HG03378 (cell line): ENCODE measurements at regions not wholly inside any gene's neighbourhood (a gene's known extent, or its start where the extent isn't known, plus 50 kb on each side); places are given as distances from the start of the nearest gene placed in this dataset.
"Not testable (repeated sequence)": the region's sequence is repeated elsewhere in the genome, so short reads cannot be mapped to it uniquely, and the experiment has no call there.

Experiments used
- ATAC-seq: cut with Tn5 transposase; IDR thresholded peaks from one replicate; pipeline ENCODE4 v1.9.1; 2021; ENCODE audit warnings: mild to moderate bottlenecking, moderate library complexity; ENCODE audit not compliant: unreplicated experiment

DNA sequence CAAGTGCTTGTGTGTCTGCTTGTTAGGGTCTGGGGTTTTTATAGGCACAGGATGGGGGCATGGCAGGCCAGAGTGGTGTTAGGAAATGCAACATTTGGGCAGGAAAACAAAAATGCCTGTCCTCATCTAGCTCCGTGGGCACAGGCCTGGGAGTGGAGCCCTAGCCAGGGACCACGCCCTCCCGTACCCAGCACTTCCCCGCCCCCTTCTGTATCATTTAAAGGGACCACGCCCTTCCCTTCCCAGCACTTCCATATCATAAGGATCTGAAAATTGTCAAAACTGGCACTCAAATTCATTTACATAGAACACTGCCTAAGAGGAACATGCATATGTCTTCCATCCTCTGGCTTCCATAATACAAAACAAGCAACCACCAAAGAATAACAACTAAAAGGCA, 185.8 kb downstream of the B3GLCT start:
- no peak for ATAC-seq

DNA sequence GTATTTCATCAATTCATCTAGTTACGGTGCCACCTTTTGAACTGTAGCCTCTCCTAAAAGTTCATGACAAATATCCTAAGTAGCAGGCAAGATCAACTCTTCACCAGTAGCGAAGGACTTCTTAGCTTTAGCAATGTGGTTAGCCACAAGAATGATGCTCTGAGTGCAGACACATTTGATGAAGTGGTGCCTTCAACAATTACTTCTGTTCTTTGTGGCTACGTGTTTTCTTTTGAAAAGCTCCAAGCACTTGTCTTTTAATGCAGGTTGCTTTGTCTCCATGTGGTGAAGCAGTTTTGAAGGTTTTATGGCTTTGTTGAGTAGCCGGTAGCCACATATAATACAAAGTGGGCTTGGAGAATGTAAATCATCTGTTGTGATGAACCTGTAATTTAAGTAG, 194.7 kb downstream of the B3GLCT start:
- ATAC-seq: no peak

DNA sequence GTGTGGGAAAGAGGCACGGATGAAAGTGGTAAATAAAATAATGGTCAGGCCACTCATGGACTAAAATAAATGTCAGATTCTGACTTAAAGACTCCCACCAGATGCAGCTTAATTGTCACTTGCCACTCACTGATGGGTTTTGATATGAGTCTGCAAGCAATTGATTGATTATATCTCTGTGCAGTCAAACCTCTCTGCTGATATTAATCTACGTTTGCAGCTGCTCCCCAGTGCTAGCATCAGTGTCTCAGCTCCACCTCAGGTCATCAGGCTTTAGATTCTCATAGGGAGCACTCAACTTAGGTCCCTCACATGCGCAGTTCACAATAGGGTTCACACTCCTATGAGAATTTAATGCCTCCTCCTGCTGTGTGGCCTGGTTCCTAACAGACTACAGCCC, 195.3 kb downstream of the B3GLCT start:
- no peak for ATAC-seq

GRCh38 chr13:31399690-31400089, 199.9 kb downstream of the B3GLCT start:
- no peak for ATAC-seq

DNA sequence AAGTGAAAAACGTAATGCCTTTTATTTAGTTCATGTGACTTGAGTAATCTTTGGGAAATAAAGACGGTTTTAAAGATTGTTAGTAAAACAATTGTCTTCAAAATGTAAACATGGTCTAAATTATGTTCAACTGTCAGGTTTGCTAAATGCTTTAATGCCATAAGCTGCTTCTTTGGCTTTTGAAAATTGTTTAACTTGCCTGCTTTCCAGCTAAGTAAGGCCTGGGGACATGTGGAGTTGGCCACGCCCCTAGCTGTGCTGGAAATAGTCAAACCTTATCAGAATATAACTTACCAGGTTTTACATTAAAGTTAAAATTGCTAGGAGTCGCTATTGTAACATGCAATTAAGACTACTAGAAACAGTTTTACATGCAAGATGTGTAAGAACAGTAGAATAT, 203.9 kb downstream of the B3GLCT start:
- ATAC-seq: not testable (repeated sequence)

GRCh38 chr13:31408927-31409326, 209.2 kb downstream of the B3GLCT start:
- ATAC-seq: no peak

GRCh38 chr13:31409678-31410356, 210.0 kb downstream of the B3GLCT start:
- ATAC-seq: no peak

GRCh38 chr13:31413516-31413915, 213.7 kb downstream of the B3GLCT start:
- no peak for ATAC-seq

DNA sequence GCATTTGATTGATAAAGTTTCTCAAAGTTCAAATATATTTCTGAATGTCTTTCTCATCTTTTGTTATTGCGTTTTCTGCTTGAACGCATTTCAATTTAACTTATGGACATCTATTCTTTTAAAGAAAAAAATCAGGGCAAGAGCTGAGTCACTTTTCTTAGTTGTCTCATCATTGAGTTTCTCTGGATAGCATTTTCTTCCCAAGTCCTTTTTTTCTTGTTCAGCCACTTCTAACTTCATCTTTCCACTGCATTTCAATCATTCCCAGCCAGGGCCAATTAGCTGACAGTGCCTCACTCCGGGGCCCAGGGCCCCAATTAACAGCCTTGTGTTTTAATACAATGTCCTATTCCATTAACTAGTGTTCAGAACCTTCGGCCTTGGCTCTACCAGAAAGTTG, 216.3 kb downstream of the B3GLCT start:
- ATAC-seq: no peak

- ATAC-seq: no peak
Observed at GRCh38 chr13:31418186-31418585, 218.4 kb downstream of the B3GLCT start.

GRCh38 chr13:31421756-31422155, 222.0 kb downstream of the B3GLCT start:
- ATAC-seq: no peak

GRCh38 chr13:31424130-31424729, 224.5 kb downstream of the B3GLCT start:
- ATAC-seq: peak; percentile 93

- no peak for ATAC-seq
Observed at GRCh38 chr13:31426395-31426794, 226.6 kb downstream of the B3GLCT start.

GRCh38 chr13:31427151-31428100, 227.7 kb downstream of the B3GLCT start:
- no peak for ATAC-seq

GRCh38 chr13:31431722-31432137, 232.0 kb downstream of the B3GLCT start:
- ATAC-seq: peak; percentile 60

DNA sequence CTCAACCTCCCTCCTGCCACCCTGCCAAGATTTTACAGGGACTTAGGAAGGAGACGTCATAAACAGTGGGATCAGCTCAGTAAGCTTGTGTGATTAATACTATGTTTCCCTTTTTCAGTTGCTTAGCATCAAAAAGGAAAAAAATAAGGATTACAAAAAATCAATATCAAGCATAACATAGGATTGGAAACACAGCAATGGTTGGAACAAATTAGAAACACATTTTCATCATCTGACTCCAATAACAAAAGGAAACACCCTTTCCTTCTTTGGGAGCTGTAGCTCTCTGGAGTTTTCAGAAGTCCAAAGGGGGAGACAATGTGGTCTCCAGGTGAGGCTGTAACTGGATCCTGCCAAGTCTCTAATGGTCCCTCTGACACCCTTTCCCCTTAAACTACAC, 233.4 kb downstream of the B3GLCT start:
- ATAC-seq: no peak

GRCh38 chr13:31433746-31434145, 234.0 kb downstream of the B3GLCT start:
- ATAC-seq: no peak

GRCh38 chr13:31434613-31435012, 234.8 kb downstream of the B3GLCT start:
- no peak for ATAC-seq

DNA sequence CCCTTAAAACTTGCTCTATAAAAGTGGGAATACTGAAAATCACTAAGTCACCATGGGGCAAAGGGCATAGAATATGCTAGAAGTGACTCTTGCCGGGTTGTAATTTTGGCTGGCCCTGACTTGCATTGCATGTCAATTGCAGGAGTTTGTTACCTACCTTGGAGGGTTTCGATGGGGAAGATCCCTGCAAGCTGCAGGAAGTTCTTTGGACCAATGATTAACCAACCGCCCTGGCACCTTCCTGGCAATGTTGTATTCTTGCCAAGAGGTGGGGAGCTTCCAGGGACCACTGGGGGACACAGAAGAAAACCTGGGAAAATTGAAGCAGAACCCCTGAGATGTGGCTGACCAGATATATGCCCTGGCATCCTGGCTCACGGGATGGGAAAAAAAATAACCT, 235.8 kb downstream of the B3GLCT start:
- ATAC-seq: no peak

GRCh38 chr13:31436478-31436877, 236.7 kb downstream of the B3GLCT start:
- no peak for ATAC-seq

DNA sequence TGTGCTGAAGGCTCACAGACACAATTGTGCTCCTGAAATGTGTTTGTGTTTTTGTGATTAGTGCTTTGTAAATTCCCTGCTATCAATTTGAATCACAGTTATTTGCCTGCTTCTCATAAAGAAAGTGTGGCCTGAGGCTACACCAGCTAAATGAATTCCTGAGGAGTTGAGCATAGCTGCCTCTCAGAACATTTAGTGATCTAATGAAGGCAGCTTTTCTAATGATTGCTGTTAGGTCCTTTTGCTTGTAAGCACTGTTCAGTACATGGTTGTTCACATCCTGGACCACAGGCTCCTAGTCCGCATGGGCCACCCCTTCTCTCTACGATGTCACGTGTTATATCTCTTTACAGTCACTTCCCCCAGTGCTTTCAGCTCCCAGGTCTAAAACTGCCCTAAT, 238.2 kb downstream of the B3GLCT start:
- no peak for ATAC-seq

DNA sequence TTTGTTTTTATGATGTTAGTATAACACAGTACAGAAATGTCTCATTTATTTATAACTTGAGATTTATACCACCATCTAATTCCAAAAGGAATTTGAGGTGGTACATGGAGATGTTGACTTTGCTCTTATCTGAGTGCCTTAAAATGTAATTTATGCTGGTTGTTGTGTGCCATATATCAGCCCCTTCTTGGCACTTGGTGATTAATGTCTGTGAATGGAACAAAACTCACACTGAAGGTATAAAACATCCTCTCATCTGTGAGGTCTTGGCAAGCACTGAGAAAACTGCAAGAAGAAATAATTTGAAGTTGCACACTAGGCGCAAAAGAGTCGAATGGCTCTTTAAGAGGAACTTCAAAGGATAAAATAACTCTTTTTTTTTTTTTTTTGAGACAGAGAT, 240.4 kb downstream of the B3GLCT start:
- ATAC-seq: no peak
